Lung (tissue), 11 donors: ENCODE measurements at regions not wholly inside any gene's neighbourhood (a gene's known extent, or its start where the extent isn't known, plus 50 kb on each side); places are given as distances from the start of the nearest gene placed in this dataset.

Experiments used
- ATAC-seq: fragments of 200-7000 bp; cut with Tn5 transposase; one replicate; pipeline ENCODE4 v1.9.1; 2020; ENCODE audit warnings: moderate number of reproducible peaks; ENCODE audit not compliant: insufficient read depth, low FRiP score
- DNase-seq, 3 donors: peaks; one replicate each; pipeline ENCODE4 v3.0.0-alpha.2; 2013 to 2017
- H3K27ac ChIP-seq, 2 donors: one replicate each; pipeline ENCODE4 v1.5.1; 2013; ENCODE audit warnings: mild to moderate bottlenecking in 2 of 2, moderate library complexity in 2 of 2, control low read depth in 1 of 2, inconsistent platforms in 1 of 2, low read depth in 1 of 2, low read length in 1 of 2
- H3K27me3 ChIP-seq, 3 donors: one replicate each; pipeline ENCODE4 v1.5.1; 2013; ENCODE audit warnings: low read length in 2 of 3; ENCODE audit not compliant: control insufficient read depth in 3 of 3, insufficient read depth in 3 of 3
- H3K36me3 ChIP-seq, 4 donors: one replicate each; pipeline ENCODE4 v1.5.1; 2013; ENCODE audit warnings: low read length in 4 of 4, mild to moderate bottlenecking in 1 of 4, moderate library complexity in 1 of 4; ENCODE audit not compliant: control insufficient read depth in 4 of 4, insufficient read depth in 4 of 4
- H3K4me1 ChIP-seq, 5 donors: one replicate each; pipeline ENCODE4 v1.5.1; 2013; ENCODE audit warnings: low read length in 5 of 5, mild to moderate bottlenecking in 2 of 5, moderate library complexity in 1 of 5; ENCODE audit not compliant: control insufficient read depth in 5 of 5, insufficient read depth in 5 of 5
- H3K4me3 ChIP-seq: one replicate; pipeline ENCODE4 v1.5.1; 2013; ENCODE audit warnings: mild to moderate bottlenecking, control low read depth, moderate library complexity
- H3K9ac ChIP-seq, 2 donors: one replicate each; pipeline ENCODE4 v1.5.1; 2013; ENCODE audit warnings: low read length in 2 of 2, control low read depth in 1 of 2; ENCODE audit not compliant: insufficient read depth in 1 of 2
- H3K9me3 ChIP-seq, 4 donors: one replicate each; pipeline ENCODE4 v1.5.1; 2013; ENCODE audit warnings: low read length in 3 of 4, mild to moderate bottlenecking in 1 of 4, moderate library complexity in 1 of 4; ENCODE audit not compliant: control insufficient read depth in 4 of 4, insufficient read depth in 3 of 4
- WGBS, 2 donors: extraction: QIAGEN DNeasy Blood & Tissue Kit; methylation state at CpG; one replicate each; pipeline ENCODE4 v1.1.7; 2013; 5-methylcytosine and 5-hydroxymethylcytosine counted together
- TF ChIP-seq, protein P1 (sequence below): IDR thresholded peaks from 2 replicates; pipeline ENCODE4 v1.5.1; 2012; ENCODE audit warnings: mild to moderate bottlenecking; ENCODE audit errors: control extremely low read depth, extremely low read depth
- donor health status: control.
- donor health status: control.
- donor health status: Bipolar disorder and iron deficiency.
- donor health status: healthy.
- donor health status: DM: yes; HTN: yes; CAD: no.

DNA sequence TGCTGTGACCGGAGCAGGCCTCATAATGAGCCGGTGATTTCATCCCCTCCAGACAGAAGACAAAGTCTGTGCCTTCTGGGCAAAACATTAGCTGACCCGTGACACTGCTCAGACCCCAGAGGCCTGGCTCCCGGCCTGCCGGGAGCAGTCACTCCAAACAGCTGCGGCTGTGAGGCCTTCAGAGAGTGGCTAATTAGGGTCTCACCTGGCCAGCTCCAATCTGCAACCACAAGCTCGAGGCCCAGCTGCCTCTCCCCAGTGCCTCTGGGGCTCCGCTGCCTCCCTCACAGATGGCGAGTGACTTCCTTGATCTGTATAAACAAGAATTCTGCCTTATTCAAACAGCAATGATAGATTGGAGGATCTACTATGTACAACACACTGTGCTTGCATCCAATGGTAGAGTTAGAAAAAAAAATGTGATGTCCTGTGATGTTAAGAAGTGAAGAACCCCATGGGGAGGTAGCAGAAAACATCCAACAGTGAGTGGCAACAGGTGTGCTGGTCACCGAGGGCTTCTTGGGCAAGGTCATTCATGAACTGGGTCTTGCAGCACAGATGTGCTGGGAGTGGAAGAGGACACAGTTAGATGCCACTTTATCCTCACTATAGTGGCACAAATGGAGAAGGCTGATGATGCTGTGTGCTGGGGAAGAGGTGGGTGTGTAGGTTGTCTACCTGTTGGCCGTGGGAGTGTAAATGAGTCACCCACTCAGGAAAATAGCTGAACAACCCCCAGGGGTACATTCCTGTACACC, 98.2 kb upstream of the ASAP2 start:
- WGBS, 2 donors = 58 to 75% methylated on average over 11 of the region's 11 CpGs
- Histone ChIP-seq H3K9ac (no peak overlapping the region), H3K4me3 (no peak overlapping the region), H3K27me3 (no peaks in the 10 kb centered on the region), H3K4me1 (peaks cover 0 to 24% (median 1%) of the 10 kb centered on the region in 5 donors), H3K27ac (peak overlapping the region in 1 of 2 donors; percentile 91), H3K36me3 (no peaks in the 10 kb centered on the region), H3K9me3 (no peaks in the 10 kb centered on the region)
- no peak for ATAC-seq
- TF ChIP-seq, protein P1, sequence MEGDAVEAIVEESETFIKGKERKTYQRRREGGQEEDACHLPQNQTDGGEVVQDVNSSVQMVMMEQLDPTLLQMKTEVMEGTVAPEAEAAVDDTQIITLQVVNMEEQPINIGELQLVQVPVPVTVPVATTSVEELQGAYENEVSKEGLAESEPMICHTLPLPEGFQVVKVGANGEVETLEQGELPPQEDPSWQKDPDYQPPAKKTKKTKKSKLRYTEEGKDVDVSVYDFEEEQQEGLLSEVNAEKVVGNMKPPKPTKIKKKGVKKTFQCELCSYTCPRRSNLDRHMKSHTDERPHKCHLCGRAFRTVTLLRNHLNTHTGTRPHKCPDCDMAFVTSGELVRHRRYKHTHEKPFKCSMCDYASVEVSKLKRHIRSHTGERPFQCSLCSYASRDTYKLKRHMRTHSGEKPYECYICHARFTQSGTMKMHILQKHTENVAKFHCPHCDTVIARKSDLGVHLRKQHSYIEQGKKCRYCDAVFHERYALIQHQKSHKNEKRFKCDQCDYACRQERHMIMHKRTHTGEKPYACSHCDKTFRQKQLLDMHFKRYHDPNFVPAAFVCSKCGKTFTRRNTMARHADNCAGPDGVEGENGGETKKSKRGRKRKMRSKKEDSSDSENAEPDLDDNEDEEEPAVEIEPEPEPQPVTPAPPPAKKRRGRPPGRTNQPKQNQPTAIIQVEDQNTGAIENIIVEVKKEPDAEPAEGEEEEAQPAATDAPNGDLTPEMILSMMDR = no peak
- no peak for DNase-seq

DNA sequence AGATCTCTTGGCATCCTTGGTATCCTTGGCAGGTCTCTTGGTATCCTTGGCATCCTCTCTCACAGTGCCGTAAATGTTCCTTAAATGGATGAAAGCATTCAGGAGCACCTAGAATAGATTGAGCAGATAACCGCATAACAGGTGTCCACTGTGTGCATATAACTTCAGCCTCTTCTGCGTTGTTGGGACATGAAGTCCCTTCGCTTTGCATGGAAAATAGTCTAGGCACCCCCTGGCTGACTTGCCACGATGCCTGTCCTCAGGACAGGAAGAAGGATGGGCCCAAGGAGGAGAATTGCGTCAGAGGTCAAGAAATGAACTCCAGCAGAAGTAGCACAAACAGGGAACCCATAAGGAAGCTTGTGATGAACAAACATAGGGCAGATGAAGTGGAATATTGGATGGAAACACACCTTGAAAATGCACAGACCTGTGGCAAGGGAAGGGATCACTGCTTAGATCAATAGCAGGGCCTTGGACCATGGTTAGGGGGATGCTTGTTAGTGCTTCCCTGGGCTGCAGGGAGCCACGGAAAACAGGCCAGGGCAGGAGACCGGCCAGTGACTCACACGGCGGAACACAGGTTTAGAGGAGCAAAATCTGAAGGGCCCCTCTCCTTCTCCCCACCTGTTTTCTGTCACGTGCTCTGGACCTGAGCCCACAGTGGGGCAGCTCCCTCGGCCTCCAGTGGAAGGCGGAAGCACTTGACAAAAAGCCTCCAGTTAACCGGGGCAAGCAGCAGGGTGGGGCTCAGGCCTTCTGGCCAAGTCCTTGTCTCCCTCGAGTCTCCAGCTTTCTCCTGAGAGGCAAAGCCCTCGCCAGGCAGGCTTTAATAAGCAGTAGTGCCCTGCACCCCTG, 99.2 kb upstream of the ASAP2 start:
- H3K36me3 ChIP-seq = no peaks in the 10 kb centered on the region
- TF ChIP-seq, protein P1 = no peak
- DNase-seq = no peak
- H3K4me1 ChIP-seq = peaks cover 0 to 29% (median 11%) of the 10 kb centered on the region in 5 donors
- WGBS, 2 donors = 59 to 72% methylated on average over 16 of the region's 16 CpGs
- no peaks in the 10 kb centered on the region for H3K9me3 ChIP-seq
- no peak overlapping the region for H3K4me3 ChIP-seq
- H3K27me3 ChIP-seq = no peaks in the 10 kb centered on the region
- ATAC-seq = peak; percentile 60
- no peak overlapping the region for H3K9ac ChIP-seq
- H3K27ac ChIP-seq = peak overlapping the region in 1 of 2 donors; percentile 91

DNA sequence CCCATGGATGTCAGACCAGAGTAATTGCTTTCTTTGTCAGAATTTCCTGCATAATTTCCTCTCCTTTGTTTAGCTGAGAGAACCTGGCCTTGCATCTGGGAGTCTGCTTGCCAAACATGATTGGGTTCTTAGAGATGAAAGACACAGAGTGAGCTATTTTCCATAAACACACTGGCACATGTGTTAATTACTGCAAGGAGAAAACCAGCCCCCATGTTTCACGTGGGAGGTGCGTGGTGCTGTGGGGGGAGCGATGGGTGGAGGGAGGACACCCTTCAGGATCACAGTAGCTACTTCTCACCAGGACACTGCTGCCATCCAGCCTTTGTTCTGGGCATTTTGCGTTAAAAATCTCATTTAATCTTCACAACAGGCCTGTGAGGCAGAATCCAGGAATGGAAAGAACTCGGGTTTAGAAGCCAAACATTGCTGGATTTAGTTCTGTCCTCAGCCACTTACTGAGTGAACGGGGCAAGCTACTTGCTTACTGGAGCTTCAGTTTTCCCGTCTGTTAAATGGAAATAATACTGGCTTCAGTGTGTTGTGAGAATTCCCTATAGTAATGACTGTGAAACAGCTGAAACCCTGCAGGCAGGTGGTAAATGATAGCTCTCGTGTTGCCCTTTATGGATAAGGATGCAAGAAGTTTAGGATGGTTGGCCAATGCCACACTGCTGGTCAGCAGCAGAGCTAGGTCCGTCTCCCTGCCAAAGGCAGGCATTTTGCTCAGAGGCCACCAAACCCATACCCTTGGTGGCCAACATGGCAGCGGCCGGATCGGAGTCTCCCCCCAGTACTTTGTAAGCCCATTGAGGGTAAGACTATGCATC, 100.1 kb upstream of the ASAP2 start:
- H3K9ac ChIP-seq = no peak overlapping the region
- no peak for ATAC-seq

More for the DNA sequence above, 100.1 kb upstream of the ASAP2 start:
- H3K36me3 ChIP-seq = no peaks in the 10 kb centered on the region
- no peak overlapping the region for H3K4me3 ChIP-seq
- H3K27ac ChIP-seq = peak overlapping the region in 1 of 2 donors; percentile 91
- TF ChIP-seq, protein P1 = no peak
- DNase-seq = peak in 2 of 3 donors; percentile 36 to 72
- no peaks in the 10 kb centered on the region for H3K27me3 ChIP-seq
- H3K9me3 ChIP-seq = no peaks in the 10 kb centered on the region
- peaks cover 0 to 24% (median 9%) of the 10 kb centered on the region in 5 donors for H3K4me1 ChIP-seq
- WGBS, 2 donors = 72 to 73% methylated on average over 12 of the region's 12 CpGs
